ENCODE measurements at regions not wholly inside any gene's neighbourhood (a gene's known extent, or its start where the extent isn't known, plus 50 kb on each side); places are given as distances from the start of the nearest gene placed in this dataset.

DNA sequence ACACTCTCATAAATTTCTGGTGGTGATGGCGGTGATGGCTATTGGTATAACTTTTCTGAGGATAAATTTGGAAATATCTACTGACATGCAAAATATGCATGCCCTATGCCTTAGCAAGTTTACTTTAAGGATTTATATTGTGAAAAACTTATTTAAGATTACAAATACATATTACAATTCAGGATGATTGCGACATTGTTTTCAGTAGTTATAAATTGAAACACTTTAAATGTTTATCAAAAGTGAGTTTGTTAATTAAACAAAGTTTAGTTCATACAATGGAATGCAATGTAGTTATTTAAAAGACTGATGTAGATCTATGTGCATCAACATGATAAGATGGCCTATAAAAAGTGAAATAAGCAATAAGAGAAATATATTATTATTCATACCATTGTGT, 331.3 kb upstream of the NR5A2 start:
- intact Hi-C loops (cut with DNase I), result no loop called here
- Histone ChIP-seq H3K4me1 (no peaks in the 10 kb centered on the region), H3K9me3 (no peaks in the 10 kb centered on the region), H3K4me3 (no peak overlapping the region), H3K27ac (replicated peaks in 1 of 4) (no peak overlapping the region), H3K36me3 (no peaks in the 10 kb centered on the region), H3K27me3 (no peaks in the 10 kb centered on the region)
- DNase-seq (ENCODE audit: extremely low spot score), result no peak
- TF ChIP-seq EP300 (IDR thresholded peaks at IDR 0.05), result no peak
- no peak for TF ChIP-seq POLR2A (IDR thresholded peaks at IDR 0.05; ENCODE audit: low read depth)
- no peak for TF ChIP-seq POLR2AphosphoS5 (IDR thresholded peaks at IDR 0.05)
- TF ChIP-seq, protein P1, sequence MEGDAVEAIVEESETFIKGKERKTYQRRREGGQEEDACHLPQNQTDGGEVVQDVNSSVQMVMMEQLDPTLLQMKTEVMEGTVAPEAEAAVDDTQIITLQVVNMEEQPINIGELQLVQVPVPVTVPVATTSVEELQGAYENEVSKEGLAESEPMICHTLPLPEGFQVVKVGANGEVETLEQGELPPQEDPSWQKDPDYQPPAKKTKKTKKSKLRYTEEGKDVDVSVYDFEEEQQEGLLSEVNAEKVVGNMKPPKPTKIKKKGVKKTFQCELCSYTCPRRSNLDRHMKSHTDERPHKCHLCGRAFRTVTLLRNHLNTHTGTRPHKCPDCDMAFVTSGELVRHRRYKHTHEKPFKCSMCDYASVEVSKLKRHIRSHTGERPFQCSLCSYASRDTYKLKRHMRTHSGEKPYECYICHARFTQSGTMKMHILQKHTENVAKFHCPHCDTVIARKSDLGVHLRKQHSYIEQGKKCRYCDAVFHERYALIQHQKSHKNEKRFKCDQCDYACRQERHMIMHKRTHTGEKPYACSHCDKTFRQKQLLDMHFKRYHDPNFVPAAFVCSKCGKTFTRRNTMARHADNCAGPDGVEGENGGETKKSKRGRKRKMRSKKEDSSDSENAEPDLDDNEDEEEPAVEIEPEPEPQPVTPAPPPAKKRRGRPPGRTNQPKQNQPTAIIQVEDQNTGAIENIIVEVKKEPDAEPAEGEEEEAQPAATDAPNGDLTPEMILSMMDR (IDR thresholded peaks at IDR 0.05), result no peak
- WGBS, result 78% methylated on average over 2 of the region's 2 CpGs

DNA sequence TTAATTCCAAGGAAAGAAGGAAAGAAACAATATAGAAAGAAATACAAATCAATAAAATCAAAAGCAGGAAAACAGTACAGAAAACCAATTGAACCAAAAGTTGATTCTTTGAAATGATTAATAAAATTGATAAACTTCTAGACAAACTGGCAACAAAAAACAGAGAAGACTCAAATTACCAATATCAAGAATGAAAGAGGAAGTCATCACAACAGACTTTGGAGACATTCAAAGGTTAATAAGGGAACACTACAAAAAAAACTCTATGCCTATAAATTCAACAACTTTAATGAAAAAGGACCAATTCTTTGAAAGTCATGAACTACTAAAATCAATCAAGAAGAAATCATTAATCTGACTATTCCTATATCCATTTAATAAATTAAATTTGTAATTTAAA, 329.3 kb upstream of the NR5A2 start:
- no peak for TF ChIP-seq POLR2A (IDR thresholded peaks at IDR 0.05; ENCODE audit: low read depth)
- TF ChIP-seq, protein P1 (IDR thresholded peaks at IDR 0.05), result no peak
- TF ChIP-seq POLR2AphosphoS5 (IDR thresholded peaks at IDR 0.05), result no peak
- TF ChIP-seq EP300 (IDR thresholded peaks at IDR 0.05), result no peak
- H3K9me3 ChIP-seq, result no peaks in the 10 kb centered on the region
- no peaks in the 10 kb centered on the region for H3K4me1 ChIP-seq
- H3K36me3 ChIP-seq, result no peaks in the 10 kb centered on the region
- DNase-seq (ENCODE audit: extremely low spot score), result no peak
- no peak overlapping the region for H3K4me3 ChIP-seq
- H3K27me3 ChIP-seq, result no peaks in the 10 kb centered on the region
- H3K27ac ChIP-seq (replicated peaks in 1 of 4), result no peak overlapping the region
- intact Hi-C loops (cut with DNase I), result no loop called here

DNA sequence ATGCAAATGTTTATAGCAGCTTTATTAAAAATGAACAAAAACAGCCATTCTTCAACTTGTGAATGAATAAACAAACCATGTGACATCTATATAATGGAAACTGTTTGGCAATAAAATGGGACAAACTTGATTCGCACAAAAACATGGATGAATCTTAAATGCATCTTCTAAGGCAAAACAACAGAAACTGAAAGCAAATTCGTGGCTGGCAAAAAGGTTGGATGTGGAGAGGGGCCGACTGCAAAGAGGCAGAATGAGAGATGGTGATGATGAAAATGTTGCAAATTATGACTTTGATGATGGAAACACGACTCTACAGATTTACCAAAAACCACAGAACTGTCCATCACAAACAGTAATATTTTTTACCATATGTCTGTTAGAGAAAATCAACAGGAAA, 327.0 kb upstream of the NR5A2 start:
- intact Hi-C loops (cut with DNase I), result no loop called here
- H3K27ac ChIP-seq (replicated peaks in 1 of 4), result no peak overlapping the region
- no peak overlapping the region for H3K4me3 ChIP-seq
- no peak for DNase-seq (ENCODE audit: extremely low spot score)
- 82% methylated on average over 4 of the region's 4 CpGs for WGBS
- no peaks in the 10 kb centered on the region for H3K9me3 ChIP-seq
- no peaks in the 10 kb centered on the region for H3K27me3 ChIP-seq
- no peaks in the 10 kb centered on the region for H3K4me1 ChIP-seq
- TF ChIP-seq, protein P1 (IDR thresholded peaks at IDR 0.05), result no peak
- TF ChIP-seq EP300 (IDR thresholded peaks at IDR 0.05), result no peak
- TF ChIP-seq POLR2AphosphoS5 (IDR thresholded peaks at IDR 0.05), result no peak
- TF ChIP-seq POLR2A (IDR thresholded peaks at IDR 0.05; ENCODE audit: low read depth), result no peak
- H3K36me3 ChIP-seq, result no peaks in the 10 kb centered on the region

DNA sequence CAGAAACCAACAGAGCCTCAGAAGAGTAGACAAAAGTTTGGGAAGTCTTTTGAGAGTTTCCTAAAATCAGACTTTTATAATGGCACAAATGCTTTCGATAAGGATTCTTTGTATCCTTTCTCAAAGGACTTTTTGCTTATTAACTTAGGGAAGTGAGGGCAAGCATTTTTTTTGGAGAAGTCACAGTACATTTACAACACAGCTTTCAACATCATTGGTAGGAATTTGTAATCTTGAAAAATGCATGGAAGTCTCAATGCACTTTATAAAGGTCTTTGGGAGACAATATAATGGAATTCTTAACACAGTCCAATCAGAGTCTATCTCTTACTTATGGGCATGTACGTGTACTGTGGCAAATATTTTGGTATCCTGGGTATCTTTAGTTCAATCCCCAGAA, 325.8 kb upstream of the NR5A2 start:
- intact Hi-C loops (cut with DNase I), result no loop called here
- H3K4me1 ChIP-seq, result no peaks in the 10 kb centered on the region
- no peak overlapping the region for H3K27ac ChIP-seq (replicated peaks in 1 of 4)
- no peaks in the 10 kb centered on the region for H3K27me3 ChIP-seq
- H3K36me3 ChIP-seq, result no peaks in the 10 kb centered on the region
- WGBS, result 89% methylated on average over 2 of the region's 2 CpGs
- TF ChIP-seq, protein P1 (IDR thresholded peaks at IDR 0.05), result no peak
- TF ChIP-seq EP300 (IDR thresholded peaks at IDR 0.05) (no peak), POLR2AphosphoS5 (IDR thresholded peaks at IDR 0.05) (no peak), POLR2A (IDR thresholded peaks at IDR 0.05; ENCODE audit: low read depth) (no peak)
- DNase-seq (ENCODE audit: extremely low spot score), result no peak
- H3K4me3 ChIP-seq, result no peak overlapping the region
- H3K9me3 ChIP-seq, result no peaks in the 10 kb centered on the region

DNA sequence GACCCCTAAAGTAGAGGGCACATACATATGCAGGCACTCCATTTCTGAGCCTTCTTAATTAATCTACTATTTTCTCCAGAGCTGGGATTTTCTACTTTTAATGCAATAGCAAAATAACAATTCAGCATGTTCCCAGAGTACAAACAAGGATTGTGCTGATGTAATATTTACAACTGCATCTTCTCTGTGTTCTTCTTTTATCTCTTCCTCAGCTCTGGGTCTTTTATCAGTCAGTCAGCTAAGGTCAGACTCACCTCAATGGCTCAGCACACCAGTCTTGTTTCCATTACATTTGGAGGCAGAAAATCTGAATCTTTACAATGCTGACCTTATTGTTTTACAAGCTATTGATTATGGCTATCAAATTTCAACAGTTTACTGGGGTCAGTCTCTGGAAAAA, 323.3 kb upstream of the NR5A2 start:
- no peak overlapping the region for H3K27ac ChIP-seq (replicated peaks in 1 of 4)
- H3K4me3 ChIP-seq, result no peak overlapping the region
- no peak for DNase-seq (ENCODE audit: extremely low spot score)
- no peaks in the 10 kb centered on the region for H3K36me3 ChIP-seq
- intact Hi-C loops (cut with DNase I), result no loop called here
- H3K9me3 ChIP-seq, result no peaks in the 10 kb centered on the region
- no peaks in the 10 kb centered on the region for H3K4me1 ChIP-seq
- no peaks in the 10 kb centered on the region for H3K27me3 ChIP-seq
- TF ChIP-seq POLR2A (IDR thresholded peaks at IDR 0.05; ENCODE audit: low read depth) (no peak), EP300 (IDR thresholded peaks at IDR 0.05) (no peak), POLR2AphosphoS5 (IDR thresholded peaks at IDR 0.05) (no peak)
- TF ChIP-seq, protein P1 (IDR thresholded peaks at IDR 0.05), result no peak
